BE2C (cell line): ENCODE measurements at regions not wholly inside any gene's neighbourhood (a gene's known extent, or its start where the extent isn't known, plus 50 kb on each side); places are given as distances from the start of the nearest gene placed in this dataset.

Experiments used
- DNase-seq: peaks from one replicate; pipeline ENCODE4 v3.0.0-alpha.2; 2020
- H3K27me3 ChIP-seq: fragments of 250-450 bp; sonication (Bioruptor Pico); 2 replicates; pipeline ENCODE4 v1.5.1; 2020; ENCODE audit warnings: mild to moderate bottlenecking
- H3K36me3 ChIP-seq: fragments of 250-450 bp; sonication (Bioruptor Pico); 2 replicates; pipeline ENCODE4 v1.5.1; 2020; ENCODE audit warnings: mild to moderate bottlenecking
- H3K4me1 ChIP-seq: fragments of 250-450 bp; sonication (Bioruptor Pico); 2 replicates; pipeline ENCODE4 v1.5.1; 2020
- H3K4me3 ChIP-seq: 2 replicates; pipeline ENCODE4 v1.5.1; 2011; ENCODE audit warnings: low read depth, low read length
- H3K9me3 ChIP-seq: fragments of 250-450 bp; sonication (Bioruptor Pico); 2 replicates; pipeline ENCODE4 v1.5.1; 2020
- CTCF ChIP-seq: IDR thresholded peaks from 2 replicates; pipeline ENCODE4 v1.5.1; 2012; ENCODE audit warnings: mild to moderate bottlenecking, low read depth, low read length

GRCh38 chr13:104256701-104257100 is 1190.5 kb upstream of the SLC10A2 start:
- no peak for TF ChIP-seq CTCF
- no peaks in the 10 kb centered on the region for H3K27me3 ChIP-seq

DNA sequence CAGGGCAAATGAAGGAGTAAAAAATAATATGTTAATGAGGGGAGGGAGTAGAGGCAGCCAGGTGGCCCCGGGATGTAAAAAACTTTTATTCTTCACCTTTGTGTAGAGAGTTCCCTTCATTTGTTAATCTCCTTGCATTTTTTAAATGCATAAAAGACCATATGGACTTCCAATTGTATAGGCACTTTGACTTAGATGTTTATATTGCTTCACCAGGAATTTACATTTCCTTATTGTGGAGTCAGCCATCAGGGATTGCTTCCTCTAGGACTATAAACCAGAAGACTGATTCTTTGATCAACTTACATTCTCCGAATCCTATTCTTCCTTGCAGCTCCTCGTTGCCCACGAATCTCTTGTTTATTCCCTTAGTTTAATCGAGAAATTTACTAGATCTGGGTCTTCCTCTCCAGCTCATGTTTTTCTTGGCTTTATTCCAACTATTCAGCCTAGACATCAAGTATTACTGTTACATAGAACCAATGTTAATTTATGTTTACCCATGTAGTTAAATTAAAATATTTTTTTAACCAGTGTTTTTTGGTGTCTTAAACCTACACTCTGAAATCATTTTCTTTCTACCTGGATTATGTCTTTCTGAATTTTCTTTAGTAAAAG is 1187.0 kb upstream of the SLC10A2 start:
- H3K4me1 ChIP-seq: no peaks in the 10 kb centered on the region; the same call in 1 of the 2 replicates
- TF ChIP-seq CTCF: no peak
- H3K4me3 ChIP-seq: no peak overlapping the region
- H3K27me3 ChIP-seq: no peaks in the 10 kb centered on the region
- no peaks in the 10 kb centered on the region for H3K9me3 ChIP-seq
- DNase-seq: no peak
- H3K36me3 ChIP-seq: no peaks in the 10 kb centered on the region

More at GRCh38 chr13:104256701-104257100, 1190.5 kb upstream of the SLC10A2 start:
- Histone ChIP-seq H3K36me3 (no peaks in the 10 kb centered on the region), H3K4me3 (no peak overlapping the region), H3K9me3 (no peaks in the 10 kb centered on the region), H3K4me1 (no peaks in the 10 kb centered on the region; the same call in 1 of the 2 replicates)
- no peak for DNase-seq

DNA sequence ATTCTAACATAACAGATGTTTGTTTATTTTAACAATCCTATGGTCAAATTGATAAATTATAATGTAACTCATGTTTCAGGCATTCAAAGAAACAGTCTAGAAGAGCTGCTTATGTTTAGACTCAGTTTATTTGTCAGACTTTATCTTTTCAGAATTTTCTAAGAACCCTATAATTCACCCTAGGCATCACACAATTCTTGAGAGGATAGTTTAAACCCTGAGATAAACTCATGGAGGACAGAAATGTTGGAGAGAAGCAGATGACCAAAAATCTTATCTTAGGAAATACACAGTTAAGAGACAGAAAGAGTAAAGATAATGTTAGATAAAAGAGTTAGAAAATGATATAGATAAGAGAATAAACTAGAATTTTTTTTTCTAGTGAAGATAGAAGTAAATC is 1185.7 kb upstream of the SLC10A2 start:
- H3K4me3 ChIP-seq: no peak overlapping the region
- H3K36me3 ChIP-seq: no peaks in the 10 kb centered on the region
- DNase-seq: no peak
- TF ChIP-seq CTCF: no peak
- H3K9me3 ChIP-seq: no peaks in the 10 kb centered on the region
- H3K4me1 ChIP-seq: no peaks in the 10 kb centered on the region; the same call in 1 of the 2 replicates
- no peaks in the 10 kb centered on the region for H3K27me3 ChIP-seq

DNA sequence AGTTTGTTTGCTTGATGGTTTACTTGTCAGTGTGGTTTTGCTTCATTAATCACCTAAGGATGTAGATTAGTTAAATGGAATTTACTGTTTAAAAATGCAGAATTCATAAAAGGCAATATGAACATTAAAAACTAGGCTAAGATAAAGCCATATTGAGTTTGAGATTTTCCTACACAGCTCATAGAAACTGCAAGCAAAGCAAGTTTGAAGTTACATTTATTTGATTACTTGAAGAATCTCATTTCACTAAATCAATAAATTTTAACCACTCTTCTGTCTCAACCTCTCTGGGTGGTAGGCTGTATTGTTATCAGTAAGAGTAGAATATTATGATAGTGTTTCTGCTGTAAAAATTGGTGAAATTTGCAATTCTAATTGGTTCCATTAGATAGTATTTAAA is 1180.7 kb upstream of the SLC10A2 start:
- no peak for DNase-seq
- Histone ChIP-seq H3K36me3 (no peaks in the 10 kb centered on the region), H3K4me3 (no peak overlapping the region), H3K27me3 (no peaks in the 10 kb centered on the region), H3K4me1 (no peaks in the 10 kb centered on the region; the same call in 1 of the 2 replicates), H3K9me3 (no peaks in the 10 kb centered on the region)
- no peak for TF ChIP-seq CTCF

GRCh38 chr13:104206450-104207044 is 1140.3 kb upstream of the SLC10A2 start:
- no peaks in the 10 kb centered on the region for H3K27me3 ChIP-seq
- H3K36me3 ChIP-seq: no peaks in the 10 kb centered on the region
- TF ChIP-seq CTCF: no peak
- no peak for DNase-seq
- H3K9me3 ChIP-seq: no peaks in the 10 kb centered on the region
- no peaks in the 10 kb centered on the region for H3K4me1 ChIP-seq
- H3K4me3 ChIP-seq: no peak overlapping the region

- Histone ChIP-seq H3K9me3 (no peaks in the 10 kb centered on the region), H3K4me3 (no peak overlapping the region), H3K36me3 (no peaks in the 10 kb centered on the region), H3K4me1 (no peaks in the 10 kb centered on the region; the same call in 1 of the 2 replicates), H3K27me3 (no peaks in the 10 kb centered on the region)
- TF ChIP-seq CTCF: peak; percentile 25; the same call in 1 of the 2 replicates
- DNase-seq: no peak
These were observed 1138.0 kb upstream of the SLC10A2 start for GRCh38 chr13:104204177-104204576.
